ENCODE measurements at regions not wholly inside any gene's neighbourhood (a gene's known extent, or its start where the extent isn't known, plus 50 kb on each side); places are given as distances from the start of the nearest gene placed in this dataset.
"Not testable (repeated sequence)": the region's sequence is repeated elsewhere in the genome, so short reads cannot be mapped to it uniquely, and the experiment has no call there.

DNA sequence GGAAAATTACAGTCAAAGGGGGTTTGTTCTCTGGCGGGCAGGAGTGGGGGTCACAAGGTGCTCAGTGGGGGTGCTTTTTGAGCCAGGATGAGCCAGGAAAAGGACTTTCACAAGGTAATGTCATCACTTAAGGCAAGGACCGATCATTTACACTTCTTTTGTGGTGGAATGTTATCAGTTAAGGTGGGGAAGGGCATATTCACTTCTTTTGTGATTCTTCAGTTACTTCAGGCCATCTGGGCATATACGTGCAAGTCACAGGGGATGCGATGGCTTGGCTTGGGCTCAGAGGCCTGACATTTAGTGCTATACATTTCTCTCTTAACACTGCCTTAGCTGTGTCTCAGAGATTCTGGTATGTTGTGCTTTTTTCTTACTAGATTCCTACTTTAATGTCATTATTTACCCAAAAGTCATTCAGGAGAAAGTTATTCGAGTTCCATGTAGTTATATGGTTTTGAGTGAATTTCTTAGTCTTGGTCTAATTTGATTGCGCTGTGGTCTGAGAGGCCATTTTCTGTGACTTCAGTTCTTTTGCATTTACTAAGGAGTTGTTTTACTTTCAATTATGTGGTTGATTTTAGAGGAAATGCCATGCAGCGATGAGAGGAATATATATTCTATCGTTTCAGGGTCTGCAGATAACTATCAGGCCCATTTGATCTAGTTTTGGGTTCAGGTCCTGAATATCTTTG, 416.2 kb upstream of the EPHA7 start:
- DNase-seq, result not testable (repeated sequence)

DNA sequence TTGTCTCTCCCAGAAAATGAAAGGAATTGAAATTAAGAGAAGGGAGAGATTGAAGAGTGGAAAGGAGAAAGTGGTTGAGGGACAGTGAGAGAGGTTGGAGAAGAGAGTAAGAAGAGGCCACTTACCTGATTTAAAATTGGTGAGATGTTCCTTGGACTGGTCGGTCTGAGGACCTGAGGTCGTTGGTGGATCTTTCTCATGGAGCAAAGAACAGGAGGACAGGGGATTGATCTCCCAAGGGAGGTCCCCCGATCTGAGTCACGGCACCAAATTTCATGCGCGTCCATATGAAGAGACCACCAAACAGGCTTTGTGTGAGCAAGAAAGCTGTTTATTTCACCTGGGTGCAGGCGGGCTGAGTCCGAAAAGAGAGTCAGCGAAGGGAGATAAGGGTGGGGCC, 415.7 kb upstream of the EPHA7 start:
- not testable (repeated sequence) for DNase-seq

DNA sequence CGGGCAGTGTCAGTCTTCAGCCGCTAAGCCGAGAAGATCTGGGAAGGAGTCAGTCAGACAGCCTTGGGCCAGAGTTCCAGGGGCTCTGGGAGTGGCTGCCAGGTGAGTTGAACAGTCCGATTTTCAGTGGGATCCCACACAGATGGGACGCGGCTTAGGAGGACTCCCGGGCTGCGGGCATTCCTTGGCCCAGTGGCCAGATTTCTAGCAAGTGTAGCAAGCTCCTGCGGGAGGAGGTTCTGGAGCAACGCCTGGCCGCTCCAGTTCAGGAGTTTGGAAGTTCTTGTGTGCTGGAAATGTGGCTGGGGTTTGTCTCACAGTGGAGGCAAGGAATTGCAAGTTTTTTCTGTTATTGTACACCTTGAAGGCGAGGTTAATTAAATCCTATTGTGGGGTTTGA, 414.0 kb upstream of the EPHA7 start:
- DNase-seq, result not testable (repeated sequence)

DNA sequence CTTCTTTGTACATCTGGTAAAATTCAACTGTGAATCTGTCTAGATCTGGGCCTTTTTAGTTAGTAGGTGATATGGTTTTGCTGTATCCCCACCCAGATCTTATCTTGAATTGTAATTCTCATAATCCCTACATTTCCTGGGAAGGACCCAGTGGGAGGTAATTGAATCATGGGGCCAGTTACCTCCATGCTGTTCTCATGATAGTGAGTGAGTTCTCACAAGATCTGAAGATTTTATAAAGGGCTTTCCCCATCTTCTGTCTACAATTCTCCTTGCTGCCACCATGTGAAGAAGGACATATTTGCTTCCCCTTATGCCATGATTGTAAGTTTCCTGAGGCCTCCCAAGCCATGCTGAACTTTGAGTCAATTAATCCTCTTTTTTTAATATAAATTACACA, 410.4 kb upstream of the EPHA7 start:
- DNase-seq, result not testable (repeated sequence)

DNA sequence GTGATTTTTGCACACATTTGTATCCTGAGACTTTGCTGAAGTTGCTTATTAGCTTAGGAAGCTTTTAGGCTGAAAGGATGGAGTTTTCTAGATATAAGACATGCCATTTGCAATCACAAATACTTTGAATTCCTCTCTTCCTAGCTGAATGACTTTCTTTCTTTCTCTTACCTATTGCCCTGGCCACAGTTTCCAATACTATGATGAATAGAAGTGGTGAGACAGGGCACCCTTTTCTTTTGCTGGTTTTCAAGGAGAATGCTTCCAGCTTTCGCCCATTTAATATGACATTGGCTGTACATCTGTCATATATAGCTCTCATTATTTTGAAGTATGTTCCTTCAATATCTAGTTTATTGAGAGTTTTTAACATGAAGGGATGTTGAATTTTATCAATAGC, 409.6 kb upstream of the EPHA7 start:
- DNase-seq, result no peak

DNA sequence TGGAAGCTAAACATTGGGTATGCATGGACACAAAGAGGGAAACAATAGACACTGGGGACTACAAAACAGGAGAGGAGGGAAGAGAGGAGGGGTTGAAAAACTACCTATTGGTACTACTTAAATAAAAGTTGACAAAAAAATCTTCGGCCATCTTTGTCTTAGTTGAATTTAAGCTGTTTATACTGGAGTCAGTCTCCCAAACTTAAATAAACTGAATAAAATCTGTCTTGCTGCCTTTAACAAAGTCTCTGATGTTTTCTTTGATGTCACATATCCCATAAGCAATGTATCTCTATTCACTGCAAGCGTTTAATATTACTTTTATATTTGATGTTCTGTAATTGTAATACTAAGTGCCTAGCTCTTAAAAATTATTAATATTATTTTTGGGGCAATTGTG, 409.2 kb upstream of the EPHA7 start:
- no peak for DNase-seq

DNA sequence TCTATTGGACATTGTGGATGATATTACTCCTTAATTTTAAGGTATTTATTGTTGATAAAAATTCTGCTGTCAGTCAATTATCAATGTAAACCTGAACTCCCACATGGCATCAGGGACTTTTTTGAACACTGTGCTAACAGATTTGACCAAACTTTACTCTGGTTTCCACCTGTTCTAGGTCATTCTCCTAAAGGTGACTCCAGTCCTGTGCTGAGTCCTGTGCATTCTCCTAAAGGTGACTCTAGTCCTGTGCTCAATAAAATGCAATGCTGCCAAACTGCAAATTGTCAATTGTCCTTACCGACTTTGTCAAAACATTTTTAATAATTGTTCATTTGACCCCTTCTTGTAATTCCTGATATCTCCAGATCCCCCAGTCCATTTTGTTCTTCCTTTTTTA, 408.4 kb upstream of the EPHA7 start:
- DNase-seq, result no peak

DNA sequence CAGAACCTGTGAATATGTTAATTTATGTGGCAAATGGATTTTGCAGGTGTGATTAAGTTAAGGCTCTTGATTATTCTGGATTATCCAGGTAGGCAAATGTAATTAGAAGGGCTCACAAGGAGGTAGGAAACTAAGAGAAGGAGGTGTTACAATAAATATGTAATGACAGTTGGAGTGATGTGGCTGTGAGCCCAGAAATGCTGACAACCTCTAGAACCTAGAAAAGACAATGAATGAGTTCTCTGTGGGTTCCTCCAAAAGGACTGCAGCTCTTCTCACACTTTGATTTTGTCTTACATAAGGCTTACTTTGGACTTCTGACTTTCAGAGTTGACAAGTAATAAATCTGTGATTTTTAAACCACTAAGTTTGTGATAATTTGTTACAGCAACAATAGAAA, 406.6 kb upstream of the EPHA7 start:
- DNase-seq, result no peak

DNA sequence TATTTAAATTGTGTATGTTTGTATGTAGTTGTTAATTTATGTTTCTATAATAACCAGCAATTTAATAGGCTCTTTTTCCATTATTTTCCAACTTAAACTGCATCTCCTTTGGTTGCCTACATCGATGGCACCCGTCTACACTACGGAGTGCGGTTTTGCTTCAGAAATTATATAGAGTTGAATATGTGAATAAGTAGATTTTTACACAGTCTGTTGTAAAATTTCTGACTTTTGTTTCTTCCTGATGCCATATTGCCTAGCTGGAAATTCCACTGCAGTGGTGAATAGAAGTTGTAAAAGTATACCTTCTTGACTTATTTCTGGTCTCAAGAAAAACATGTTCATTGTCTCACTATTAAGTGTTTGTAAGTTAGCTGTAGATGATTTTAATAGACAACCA, 404.1 kb upstream of the EPHA7 start:
- no peak for DNase-seq

DNA sequence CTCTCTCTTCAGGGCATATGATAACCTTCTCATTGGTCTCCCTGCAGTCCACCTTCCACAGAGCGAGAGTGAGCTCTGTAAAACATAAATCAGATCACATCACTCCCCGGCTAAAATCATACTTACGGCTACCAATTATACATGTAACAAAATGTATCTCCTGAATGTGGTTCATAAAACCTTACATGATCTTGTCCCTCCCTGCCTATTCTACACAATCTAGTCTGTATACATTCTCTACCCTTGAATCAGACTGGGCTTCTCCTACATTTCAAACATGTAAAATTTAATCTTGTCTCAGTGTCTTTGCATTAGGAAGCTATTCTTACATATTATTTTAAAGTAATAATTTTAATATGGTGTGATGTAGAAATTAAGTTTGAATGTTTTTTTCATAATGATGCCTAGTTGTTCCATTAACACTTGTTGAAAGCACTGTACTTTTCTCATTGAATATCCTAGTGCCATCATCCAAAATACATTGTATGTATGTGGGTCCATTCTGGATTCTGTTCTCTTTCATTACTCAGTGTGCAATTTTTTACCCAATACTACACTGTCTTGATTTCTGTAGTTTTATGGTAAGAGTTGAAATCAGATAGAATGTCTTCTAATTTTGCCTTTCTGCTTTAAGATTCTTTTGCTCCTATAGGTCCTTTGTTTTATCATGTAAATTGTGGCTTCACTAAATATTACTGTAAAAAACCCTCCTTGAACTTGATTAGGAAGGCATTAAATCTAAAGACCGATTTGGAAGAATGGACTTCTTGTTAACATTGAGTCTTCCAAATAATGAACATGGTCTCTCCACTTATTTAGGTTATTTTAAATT, 403.3 kb upstream of the EPHA7 start:
- DNase-seq, result no peak

DNA sequence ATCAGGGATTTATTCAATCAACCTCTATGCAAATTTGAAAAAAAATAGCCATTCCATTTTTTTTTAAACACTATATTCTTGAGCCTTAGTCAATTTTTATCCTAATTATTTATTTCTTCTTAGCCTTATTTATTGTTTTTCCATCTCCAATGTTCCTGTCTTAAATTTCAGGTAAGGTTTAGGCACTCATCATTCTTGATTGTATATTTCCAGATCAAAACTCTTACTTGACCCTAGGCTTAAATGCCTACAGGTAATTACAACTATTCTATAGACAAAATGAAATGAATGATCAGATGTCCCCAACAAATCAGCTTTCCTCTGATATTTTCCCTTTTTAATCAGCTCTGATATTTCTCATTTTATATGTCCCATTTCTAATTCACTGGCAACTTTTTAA, 402.6 kb upstream of the EPHA7 start:
- DNase-seq, result no peak

DNA sequence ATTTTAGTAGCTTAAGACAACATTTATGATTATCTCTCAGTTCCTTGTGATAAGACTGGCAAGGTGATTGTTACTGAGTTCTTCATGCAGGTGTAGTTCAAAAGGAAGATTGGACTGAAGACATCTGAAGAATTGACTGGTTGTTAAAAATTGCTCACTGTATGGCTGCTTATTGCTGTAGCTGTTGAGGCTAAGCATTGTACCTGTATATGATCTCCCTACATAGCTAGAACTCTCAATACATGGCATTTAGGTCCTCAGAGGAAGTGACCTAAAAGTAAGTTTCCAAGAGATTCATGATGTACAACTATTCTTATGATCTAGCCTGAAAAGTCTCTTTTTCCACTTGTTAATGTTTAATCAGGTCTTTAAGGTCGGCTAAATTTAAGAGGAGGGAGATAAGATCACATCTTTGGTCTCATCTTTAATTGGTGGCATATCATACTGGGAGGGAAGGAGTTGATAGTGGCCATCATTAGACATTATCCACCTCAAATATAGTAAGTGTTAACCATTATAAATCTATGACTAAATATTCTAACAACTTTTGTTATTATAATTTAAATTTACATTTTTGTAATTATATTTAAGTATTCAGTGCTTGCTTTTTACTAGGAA, 401.2 kb upstream of the EPHA7 start:
- DNase-seq, result no peak

DNA sequence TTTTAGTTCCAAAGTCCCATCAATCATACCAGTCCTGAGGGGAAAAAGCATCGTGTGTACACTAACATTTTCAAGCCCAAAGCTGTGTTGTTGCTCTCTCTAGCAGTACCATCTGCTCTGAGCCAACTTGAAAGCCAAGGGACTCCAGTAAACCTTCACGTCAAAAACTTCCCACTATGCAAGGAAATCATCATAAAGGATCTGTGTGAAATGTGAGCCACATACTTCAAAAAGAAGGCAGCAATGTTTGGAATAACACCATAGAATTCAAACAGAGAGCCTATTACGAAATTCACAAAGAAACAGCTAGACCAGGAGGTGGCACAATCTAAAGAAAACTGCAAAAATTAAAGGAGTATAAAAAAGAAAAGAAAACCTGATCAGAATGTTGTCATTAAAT, 399.8 kb upstream of the EPHA7 start:
- no peak for DNase-seq

DNA sequence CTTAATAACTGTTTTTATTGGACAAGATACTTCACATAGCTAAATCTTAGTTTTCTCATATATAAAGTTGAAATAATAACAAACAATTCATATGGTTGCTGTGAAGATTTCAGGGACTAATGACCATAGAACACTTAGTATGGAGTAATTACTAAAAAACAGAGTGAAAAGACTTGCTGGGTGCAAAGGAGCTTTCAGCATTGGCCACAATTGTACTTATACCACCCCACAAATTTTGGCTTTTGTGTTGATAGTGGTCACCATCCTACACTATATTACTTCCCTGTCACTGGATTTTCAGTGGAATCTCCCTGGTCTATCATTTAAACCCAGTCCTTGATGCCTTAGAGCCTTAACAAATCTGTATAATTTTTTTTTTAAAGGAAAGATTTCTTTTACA, 398.6 kb upstream of the EPHA7 start:
- no peak for DNase-seq

DNA sequence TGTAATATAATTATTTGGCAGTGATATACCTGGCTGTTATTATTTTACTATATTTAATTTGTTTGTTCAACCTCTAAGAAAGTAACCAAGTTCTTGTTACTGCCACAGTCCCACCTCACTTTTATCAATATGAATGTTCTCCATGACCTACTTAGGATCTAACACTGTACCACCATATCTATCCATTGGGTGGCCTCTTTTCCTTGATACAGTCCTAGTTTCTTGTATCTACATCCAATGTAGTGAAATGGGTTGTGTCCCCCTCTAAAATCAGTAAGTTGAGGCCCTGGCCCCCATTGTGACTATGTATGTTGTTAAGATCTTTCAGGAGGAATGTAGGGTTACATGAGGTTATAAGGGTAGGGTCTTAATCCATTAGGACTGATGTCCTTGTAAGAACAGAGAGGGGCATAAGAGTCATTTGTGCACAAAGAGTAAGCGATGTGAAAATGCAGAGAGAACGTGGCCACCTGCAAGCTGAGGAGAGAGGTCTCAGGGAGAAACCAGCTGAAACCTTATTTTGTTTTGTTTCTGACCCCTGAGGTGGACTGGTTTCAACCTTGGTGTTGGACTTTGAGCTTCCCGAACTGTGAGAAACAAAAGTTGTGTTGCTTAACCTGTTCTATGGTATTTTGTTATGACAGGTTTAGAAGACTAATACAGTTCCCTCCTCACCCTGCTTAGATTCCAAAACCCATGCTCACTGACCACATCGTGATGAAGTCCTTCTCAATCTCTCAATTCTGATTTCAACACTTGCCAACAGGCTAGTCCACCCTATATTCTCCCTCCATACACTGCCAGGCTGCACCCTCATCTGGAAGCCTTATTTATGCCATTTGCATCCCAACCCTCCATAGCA, 387.3 kb upstream of the EPHA7 start:
- DNase-seq, result no peak

DNA sequence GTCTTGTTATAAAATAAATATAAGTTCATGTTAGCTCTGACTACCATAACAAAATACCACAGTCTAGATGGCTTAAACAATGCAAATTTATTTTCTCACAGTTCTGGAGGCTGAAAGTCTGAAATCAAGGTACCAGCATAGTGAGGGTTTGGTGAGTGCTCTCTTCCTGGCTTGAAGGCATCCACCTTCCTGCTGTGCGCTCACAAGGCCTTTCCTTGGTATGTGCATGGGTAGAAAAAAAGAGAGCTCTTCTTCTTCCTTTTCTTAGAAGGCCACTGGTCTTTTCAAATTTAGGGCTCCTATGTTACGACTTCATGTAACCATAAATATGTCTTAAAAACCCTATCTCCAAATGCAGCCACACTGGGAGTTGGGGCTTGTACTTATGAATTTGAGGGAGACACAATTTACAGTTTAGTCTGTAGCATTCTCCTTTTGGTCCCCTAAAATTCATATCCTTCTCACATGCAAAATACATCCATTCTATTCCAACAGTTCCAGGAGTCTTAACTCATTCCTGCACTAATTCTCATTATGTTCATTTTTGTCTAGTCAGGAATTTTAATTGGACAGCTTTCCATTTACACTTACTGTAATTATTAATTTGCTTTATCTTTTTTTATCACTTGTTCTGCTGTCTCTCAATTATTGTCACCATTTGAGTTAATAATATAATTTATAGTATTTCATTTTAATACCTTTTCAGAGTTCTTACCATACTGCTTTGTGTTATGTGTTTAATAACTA, 381.9 kb upstream of the EPHA7 start:
- no peak for DNase-seq

DNA sequence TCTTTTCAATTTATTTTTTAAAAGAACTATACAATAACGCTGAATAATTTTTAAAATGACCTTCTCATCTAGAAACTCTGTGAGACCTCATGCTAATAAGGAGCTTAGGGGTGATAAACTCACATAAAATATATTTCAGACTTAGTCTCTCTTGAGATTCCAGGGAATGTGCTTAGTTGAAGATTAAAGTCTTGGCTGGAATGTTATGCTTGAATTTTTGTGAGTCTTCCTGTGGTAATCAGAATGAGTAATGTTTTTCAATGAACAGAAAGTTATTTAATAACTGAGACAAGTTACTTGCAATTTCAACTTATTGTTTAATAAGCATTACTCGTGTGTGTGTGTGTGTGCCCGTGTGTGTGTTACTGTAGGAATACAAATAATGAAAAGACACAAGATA, 379.9 kb upstream of the EPHA7 start:
- no peak for DNase-seq

DNA sequence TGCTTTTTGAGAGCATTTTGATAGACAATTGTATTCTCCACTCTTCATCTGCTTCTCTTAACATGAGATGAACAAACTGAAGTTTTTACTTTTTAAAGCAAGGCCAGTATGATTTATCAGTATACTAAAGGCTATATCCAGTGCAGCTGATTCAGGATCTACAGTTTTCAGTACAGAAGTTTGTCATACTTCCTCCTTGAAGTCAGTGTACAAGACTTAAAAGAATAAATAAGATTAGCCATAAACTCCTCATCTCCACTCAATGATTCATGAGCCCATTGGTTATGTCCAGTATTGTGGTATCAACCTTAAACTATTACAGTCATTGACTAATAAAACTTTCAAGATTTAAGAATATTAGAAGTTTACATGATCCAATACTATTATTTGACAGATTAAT, 374.8 kb upstream of the EPHA7 start:
- no peak for DNase-seq

DNA sequence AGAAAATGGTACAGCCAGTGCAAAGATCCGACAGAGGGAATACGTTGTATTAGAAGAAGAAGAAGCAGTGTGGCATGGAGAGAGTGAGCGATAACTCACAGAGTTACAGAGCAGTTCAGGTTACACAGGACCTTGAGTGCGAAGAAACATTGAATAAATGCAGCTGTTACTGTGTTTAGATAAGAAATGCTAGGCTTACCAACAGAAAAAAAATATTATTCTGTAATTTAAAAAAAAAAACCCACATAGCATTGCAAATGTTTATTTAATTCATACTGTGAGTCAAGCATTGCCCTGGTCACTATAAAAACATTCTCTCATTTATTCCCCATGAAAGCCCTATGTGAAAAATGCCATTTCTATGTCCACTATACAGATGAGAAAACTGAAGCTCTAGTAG, 373.4 kb upstream of the EPHA7 start:
- no peak for DNase-seq

DNA sequence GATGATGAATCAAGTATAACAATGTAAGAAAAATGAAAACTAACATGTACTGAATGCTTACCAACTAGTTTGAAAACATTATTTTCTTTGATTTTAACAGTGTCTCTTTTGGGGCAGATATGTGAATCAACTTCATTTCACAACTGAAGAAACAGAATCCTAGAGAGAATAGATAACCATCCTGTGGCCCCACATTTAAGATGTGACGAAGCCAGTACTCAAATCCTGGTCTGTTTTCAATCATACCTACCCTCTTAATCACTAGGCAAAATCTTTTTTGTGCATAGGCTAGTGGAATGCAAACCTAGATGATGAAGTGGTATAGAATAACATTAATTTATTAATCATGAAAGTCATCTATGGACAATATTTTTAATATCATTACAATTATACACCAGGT, 371.6 kb upstream of the EPHA7 start:
- DNase-seq, result no peak

DNA sequence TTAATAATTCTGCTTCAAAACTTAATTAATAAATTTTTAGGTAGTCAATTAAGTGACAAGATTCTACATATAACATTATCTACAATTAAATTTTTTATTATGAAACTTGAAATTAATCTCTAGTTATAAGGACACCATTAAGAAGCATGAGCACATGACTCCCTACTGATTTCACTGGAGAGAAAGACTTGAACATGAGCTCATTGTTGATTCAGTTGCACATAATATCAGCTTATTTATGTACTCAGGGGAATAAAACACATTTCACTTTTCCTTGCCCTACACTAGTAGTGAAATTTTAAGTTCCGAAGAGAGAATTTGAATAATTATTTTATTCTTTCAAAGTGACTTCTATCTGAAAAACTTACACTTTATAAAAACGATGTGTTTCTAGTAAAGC, 370.2 kb upstream of the EPHA7 start:
- DNase-seq, result no peak

Measured in hypothalamus (tissue), 51 donors.